Panc1 (cell line): ENCODE measurements at regions not wholly inside any gene's neighbourhood (a gene's known extent, or its start where the extent isn't known, plus 50 kb on each side); places are given as distances from the start of the nearest gene placed in this dataset.

Experiments
- POLR2AphosphoS5 ChIP-seq: IDR thresholded peaks from 2 replicates; pipeline ENCODE4 v1.6.1; 2012; ENCODE audit warnings: mild to moderate bottlenecking, low read depth, low read length, moderate library complexity
- TF ChIP-seq, protein P1 (sequence below): fragments of 450-650 bp; IDR thresholded peaks from 2 replicates; pipeline ENCODE4 v1.5.1; 2017; ENCODE audit warnings: mild to moderate bottlenecking

DNA sequence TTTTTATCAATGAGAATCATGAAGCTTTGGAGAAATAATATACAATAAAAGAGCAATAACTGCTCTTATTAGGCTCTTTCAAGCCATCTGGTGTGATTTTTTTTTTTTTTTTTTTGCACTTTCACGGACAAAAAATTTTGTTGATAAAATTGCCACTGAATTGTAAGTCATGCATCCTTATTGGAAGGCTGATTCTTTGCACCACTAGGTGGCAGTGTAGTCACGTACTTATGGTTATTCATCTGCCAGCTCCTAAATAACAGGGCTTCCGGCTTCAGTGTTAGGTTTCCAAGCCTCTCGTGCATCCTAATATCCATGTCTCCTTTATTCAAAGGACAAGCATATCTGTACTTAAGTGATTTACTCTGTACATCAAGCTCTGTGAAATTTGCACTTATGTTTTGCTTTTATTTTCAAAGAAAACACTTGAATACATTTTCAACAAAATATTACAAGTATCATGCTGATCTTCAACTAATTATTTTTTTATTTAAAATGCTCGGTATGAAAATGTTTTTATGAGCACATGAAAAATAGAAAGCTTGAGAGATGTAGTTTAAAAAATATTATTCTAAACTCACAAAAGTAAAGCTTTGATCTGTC, 1578.3 kb upstream of the TENM3 start:
- TF ChIP-seq, protein P1, sequence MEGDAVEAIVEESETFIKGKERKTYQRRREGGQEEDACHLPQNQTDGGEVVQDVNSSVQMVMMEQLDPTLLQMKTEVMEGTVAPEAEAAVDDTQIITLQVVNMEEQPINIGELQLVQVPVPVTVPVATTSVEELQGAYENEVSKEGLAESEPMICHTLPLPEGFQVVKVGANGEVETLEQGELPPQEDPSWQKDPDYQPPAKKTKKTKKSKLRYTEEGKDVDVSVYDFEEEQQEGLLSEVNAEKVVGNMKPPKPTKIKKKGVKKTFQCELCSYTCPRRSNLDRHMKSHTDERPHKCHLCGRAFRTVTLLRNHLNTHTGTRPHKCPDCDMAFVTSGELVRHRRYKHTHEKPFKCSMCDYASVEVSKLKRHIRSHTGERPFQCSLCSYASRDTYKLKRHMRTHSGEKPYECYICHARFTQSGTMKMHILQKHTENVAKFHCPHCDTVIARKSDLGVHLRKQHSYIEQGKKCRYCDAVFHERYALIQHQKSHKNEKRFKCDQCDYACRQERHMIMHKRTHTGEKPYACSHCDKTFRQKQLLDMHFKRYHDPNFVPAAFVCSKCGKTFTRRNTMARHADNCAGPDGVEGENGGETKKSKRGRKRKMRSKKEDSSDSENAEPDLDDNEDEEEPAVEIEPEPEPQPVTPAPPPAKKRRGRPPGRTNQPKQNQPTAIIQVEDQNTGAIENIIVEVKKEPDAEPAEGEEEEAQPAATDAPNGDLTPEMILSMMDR: peak; percentile 67
- TF ChIP-seq POLR2AphosphoS5: no peak
